HFF-Myc (cell line): ENCODE measurements at regions not wholly inside any gene's neighbourhood (a gene's known extent, or its start where the extent isn't known, plus 50 kb on each side); places are given as distances from the start of the nearest gene placed in this dataset.

Source experiments
- DNase-seq: peaks from one replicate; pipeline ENCODE4 v3.0.0-alpha.2; 2011; ENCODE audit warnings: low read depth; ENCODE audit errors: extremely low read depth
- H3K4me3 ChIP-seq: replicated peaks from 2 replicates; pipeline ENCODE4 v1.5.1; 2011; ENCODE audit warnings: low read depth, mild to moderate bottlenecking, control low read depth, low read length
- TF ChIP-seq, protein P1 (sequence below): IDR thresholded peaks from 2 replicates; pipeline ENCODE4 v1.5.1; 2012; ENCODE audit warnings: mild to moderate bottlenecking, low read depth, low read length, control low read depth; ENCODE audit errors: missing control alignments

DNA sequence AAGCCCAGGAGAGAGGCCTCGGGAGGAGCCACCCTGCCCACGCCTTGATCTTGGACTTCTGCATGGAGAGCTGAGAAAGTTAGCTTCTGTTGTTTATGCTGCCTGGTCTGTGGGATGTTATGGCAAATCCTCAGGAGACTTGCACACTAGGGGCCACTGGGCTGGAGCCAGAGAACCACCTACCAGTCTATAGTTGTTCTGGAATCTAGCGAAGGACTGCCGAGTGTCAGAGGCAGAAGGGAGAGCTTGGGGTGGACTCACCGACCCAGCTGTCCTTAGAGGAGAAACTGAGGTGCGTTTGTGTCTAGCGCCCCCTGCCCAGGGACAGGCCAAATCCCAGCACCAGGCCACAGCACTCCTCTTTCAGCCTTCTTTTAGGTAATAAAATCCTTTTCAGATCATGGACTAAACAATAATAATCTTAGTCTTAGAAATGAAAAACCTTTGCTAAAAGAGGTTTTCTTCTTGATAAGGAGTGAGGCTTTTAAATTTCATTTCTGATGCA is 398.7 kb upstream of the SALL3 start:
- TF ChIP-seq, protein P1, sequence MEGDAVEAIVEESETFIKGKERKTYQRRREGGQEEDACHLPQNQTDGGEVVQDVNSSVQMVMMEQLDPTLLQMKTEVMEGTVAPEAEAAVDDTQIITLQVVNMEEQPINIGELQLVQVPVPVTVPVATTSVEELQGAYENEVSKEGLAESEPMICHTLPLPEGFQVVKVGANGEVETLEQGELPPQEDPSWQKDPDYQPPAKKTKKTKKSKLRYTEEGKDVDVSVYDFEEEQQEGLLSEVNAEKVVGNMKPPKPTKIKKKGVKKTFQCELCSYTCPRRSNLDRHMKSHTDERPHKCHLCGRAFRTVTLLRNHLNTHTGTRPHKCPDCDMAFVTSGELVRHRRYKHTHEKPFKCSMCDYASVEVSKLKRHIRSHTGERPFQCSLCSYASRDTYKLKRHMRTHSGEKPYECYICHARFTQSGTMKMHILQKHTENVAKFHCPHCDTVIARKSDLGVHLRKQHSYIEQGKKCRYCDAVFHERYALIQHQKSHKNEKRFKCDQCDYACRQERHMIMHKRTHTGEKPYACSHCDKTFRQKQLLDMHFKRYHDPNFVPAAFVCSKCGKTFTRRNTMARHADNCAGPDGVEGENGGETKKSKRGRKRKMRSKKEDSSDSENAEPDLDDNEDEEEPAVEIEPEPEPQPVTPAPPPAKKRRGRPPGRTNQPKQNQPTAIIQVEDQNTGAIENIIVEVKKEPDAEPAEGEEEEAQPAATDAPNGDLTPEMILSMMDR: no peak
- no peak overlapping the region for H3K4me3 ChIP-seq

DNA sequence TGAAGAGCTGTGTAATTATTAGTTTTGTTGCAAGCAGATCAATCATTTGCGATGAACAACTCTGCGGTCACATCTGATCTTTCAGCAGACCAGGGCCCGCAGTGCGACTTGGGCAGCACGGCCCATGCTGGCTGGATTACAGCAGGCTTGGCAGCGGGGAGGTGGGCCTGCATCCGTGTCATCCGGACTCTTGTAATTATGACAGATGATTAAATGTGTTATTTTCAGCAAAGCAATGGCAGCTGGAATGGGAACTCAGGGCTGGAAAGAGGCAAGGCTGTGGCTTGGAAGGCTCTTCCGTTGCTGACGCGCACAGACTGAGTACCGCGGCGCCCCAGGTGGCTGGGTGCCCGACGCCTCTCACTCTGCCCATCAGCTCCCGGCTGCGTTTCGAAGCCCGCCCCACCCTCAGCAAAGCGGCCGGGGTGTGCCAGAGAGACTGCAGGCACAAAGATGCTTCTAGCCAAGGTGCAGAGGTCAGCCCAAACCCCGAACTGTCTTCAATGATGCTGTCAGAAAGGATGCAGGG is 397.4 kb upstream of the SALL3 start:
- TF ChIP-seq, protein P1: no peak
- DNase-seq: no peak
- no peak overlapping the region for H3K4me3 ChIP-seq

More for the DNA sequence above, 398.7 kb upstream of the SALL3 start:
- no peak for DNase-seq

DNA sequence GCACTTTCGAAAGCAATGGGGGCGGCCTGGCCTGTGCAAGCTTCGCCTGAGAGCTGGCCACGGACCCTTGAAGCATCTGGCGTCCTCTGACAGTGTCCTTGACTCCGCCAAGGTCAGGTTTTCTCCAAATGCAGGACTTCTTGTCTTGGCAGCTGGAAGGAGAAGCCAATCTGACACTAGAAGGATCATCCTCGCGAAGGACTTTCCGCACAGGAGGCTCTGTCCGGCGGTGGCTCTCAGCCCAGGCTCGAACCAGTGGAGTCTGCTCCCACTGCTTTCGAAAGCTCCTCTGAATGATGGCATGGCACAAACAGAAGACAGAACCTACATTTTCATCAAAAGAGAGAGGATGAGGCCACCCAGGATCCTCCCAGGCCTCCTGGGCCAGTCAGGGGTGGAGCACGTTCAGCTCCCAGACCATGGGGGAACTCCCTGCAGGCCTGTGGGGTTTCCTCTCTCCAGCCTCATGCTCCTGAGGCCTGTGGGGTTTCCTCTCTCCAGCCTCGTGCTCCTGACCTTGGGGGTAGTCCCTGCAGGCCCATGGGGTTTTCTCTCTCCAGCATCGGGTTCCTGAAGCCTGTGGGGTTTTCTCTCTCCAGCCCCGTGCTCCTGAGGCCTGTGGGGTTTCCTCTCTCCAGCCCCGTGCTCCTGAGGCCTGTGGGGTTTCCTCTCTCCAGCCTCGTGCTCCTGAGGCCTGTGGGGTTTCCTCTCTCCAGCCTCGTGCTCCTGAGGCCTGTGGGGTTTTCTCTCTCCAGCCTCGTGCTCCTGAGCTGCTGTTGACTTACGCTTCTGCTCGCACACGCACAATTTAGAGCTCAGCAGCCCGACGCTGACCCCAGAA is 396.5 kb upstream of the SALL3 start:
- TF ChIP-seq, protein P1: no peak
- no peak for DNase-seq

DNA sequence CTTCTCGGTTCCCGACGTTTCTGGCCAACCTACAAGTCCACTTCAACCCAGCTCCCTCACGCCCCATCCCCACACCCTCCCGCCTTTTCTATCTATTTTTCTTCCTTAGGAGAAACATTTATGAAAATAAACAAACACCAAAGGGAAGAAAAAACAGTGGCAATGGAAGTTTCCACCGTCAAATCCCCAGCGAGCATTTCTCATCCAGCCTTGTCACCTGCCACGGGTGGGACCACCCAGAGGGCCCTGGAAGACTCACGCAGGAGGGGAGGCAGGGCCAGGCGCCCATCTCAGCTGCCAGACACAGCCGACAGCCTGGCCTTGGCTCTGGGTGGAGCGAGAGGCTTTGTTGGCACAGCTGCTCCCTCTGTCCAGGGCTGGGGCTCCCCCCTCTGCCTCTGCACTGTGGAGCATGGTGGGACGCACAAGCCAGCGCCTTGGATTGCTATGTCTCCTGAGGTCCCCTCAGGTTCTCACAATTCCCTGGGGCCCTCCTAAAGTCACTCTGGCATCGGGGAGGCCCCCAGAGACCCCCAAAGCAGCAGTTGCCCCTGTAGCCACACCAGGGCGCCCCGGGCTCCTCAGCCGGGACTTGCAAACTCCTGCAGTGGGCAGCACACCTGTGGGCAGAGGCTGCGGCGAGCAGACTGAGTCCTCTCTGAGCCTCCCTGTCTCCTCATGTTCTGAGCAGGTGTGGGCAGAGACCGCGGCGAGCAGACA is 395.7 kb upstream of the SALL3 start:
- no peak overlapping the region for H3K4me3 ChIP-seq
- TF ChIP-seq, protein P1: no peak
- DNase-seq: no peak

More for the DNA sequence above, 396.5 kb upstream of the SALL3 start:
- H3K4me3 ChIP-seq: no peak overlapping the region

DNA sequence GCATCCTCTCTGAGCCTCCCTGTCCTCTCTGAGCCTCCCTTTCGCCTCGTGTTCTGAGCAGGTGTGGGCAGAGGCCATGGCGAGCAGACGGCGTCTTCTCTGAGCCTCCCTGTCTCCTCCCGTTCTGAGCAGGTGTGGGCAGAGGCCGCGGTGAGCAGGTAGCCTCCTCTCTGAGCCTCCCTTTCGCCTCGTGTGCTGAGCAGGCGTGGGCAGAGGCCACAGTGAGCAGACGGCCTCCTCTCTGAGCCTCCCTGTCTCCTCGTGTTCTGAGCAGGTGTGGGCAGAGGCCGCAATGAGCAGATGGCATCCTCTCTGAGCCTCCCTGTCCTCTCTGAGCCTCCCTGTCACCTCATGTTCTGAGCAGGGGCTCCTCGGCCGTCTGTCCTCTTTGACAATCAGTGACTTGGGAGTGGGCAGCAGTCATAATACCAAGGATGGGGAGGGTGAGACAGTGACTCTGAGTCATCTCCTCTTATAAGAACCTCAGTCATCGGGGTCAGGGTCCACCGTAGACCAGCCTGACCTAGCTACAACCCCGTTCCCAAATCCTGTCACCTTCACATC is 395.1 kb upstream of the SALL3 start:
- TF ChIP-seq, protein P1: no peak
- DNase-seq: no peak

DNA sequence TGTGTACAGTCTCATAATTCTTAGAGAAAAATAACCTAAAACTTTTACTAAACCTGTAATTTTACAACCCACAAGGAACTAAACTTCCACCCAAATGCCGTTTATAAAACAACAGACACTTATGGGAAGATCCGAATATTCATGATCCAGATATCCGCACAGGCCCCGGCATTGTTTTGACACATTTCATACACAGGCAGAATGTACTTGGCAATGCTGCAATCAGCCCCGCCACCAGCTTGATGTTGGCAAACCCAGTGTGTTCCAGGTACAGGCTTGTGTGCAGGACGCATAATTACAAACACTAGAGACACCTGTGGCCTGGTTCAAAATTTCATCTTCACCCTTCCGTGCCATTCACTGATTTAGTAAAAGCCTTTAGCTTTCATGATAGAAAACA is 393.0 kb upstream of the SALL3 start:
- DNase-seq: no peak
- TF ChIP-seq, protein P1: no peak
- H3K4me3 ChIP-seq: no peak overlapping the region

More for the DNA sequence above, 395.1 kb upstream of the SALL3 start:
- H3K4me3 ChIP-seq: no peak overlapping the region
